HG03039 (cell line): ENCODE measurements at regions not wholly inside any gene's neighbourhood (a gene's known extent, or its start where the extent isn't known, plus 50 kb on each side); places are given as distances from the start of the nearest gene placed in this dataset.
A peak's percentile ranks its signal among the peaks of the same experiment; 100 is the strongest.
"Not testable (repeated sequence)": the region's sequence is repeated elsewhere in the genome, so short reads cannot be mapped to it uniquely, and the experiment has no call there.

Experiments used
- ATAC-seq: cut with Tn5 transposase; IDR thresholded peaks from one replicate; pipeline ENCODE4 v1.9.1; 2021; ENCODE audit warnings: mild to moderate bottlenecking, moderate library complexity; ENCODE audit not compliant: unreplicated experiment

GRCh38 chr6:137545073-137545472 lies 50.9 kb upstream of the OLIG3 start:
- no peak for ATAC-seq

- ATAC-seq, result no peak
Measured at GRCh38 chr6:137547186-137547585, 53.0 kb upstream of the OLIG3 start.

GRCh38 chr6:137547601-137548000 lies 53.4 kb upstream of the OLIG3 start:
- no peak for ATAC-seq

- ATAC-seq, result no peak
Measured at GRCh38 chr6:137549106-137549505, 54.9 kb upstream of the OLIG3 start.

GRCh38 chr6:137550535-137550934 lies 56.3 kb upstream of the OLIG3 start:
- ATAC-seq, result no peak

GRCh38 chr6:137552146-137552545 lies 58.0 kb upstream of the OLIG3 start:
- no peak for ATAC-seq

GRCh38 chr6:137552809-137553208 lies 58.6 kb upstream of the OLIG3 start:
- ATAC-seq, result no peak

- ATAC-seq, result not testable (repeated sequence)
Measured at GRCh38 chr6:137559521-137560183, 65.5 kb upstream of the OLIG3 start.

- no peak for ATAC-seq
Measured at GRCh38 chr6:137560184-137560563, 66.0 kb upstream of the OLIG3 start.

- no peak for ATAC-seq
Measured at GRCh38 chr6:137568067-137568466, 73.9 kb upstream of the OLIG3 start.

- ATAC-seq, result no peak
Measured at GRCh38 chr6:137570393-137570792, 76.2 kb upstream of the OLIG3 start.

- ATAC-seq, result no peak
Measured at GRCh38 chr6:137571854-137572253, 77.7 kb upstream of the OLIG3 start.

GRCh38 chr6:137573739-137574138 lies 79.5 kb upstream of the OLIG3 start:
- ATAC-seq, result no peak

GRCh38 chr6:137579612-137580011 lies 85.4 kb upstream of the OLIG3 start:
- ATAC-seq, result no peak

- ATAC-seq, result no peak
Measured at GRCh38 chr6:137581019-137581707, 87.0 kb upstream of the OLIG3 start.

- not testable (repeated sequence) for ATAC-seq
Measured at GRCh38 chr6:137583519-137583918, 89.3 kb upstream of the OLIG3 start.

- ATAC-seq, result no peak
Measured at GRCh38 chr6:137588472-137588871, 94.3 kb upstream of the OLIG3 start.

- ATAC-seq, result peak; percentile 99
Measured at GRCh38 chr6:137589067-137589848, 95.1 kb upstream of the OLIG3 start.

- no peak for ATAC-seq
Measured at GRCh38 chr6:137590684-137591083, 96.5 kb upstream of the OLIG3 start.

- ATAC-seq, result no peak
Measured at GRCh38 chr6:137601471-137601870, 107.3 kb upstream of the OLIG3 start.

- ATAC-seq, result no peak
Measured at GRCh38 chr6:137602313-137603197, 108.4 kb upstream of the OLIG3 start.
